NCI-H1105 (cell line): ENCODE measurements at regions not wholly inside any gene's neighbourhood (a gene's known extent, or its start where the extent isn't known, plus 50 kb on each side); places are given as distances from the start of the nearest gene placed in this dataset.
"Not testable (repeated sequence)": the region's sequence is repeated elsewhere in the genome, so short reads cannot be mapped to it uniquely, and the experiment has no call there.

Experiments used
- DNase-seq: peaks from one replicate; lab custom pipeline; 2025; lab: John Stamatoyannopoulos, UW

DNA sequence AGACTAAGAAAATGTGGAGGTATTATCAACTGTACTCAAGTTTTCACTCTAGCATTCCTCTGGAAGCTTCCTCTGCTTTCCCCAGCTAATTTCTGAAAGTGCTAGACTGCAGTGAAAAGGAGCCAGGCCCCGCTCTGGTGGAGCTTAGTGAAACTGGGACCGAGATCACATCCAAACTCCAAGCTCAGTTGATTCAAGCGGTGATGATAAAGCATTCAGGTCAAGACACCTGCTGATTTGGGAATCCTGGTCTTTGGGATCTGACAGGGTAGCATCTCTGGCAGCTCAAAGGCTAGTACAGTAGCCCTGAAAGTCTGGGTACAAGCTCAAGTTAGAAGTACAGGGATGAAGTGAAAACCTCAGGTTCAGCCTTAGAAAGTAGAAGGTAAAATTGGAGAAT is 120.2 kb upstream of the CRIM1 start:
- no peak for DNase-seq

DNA sequence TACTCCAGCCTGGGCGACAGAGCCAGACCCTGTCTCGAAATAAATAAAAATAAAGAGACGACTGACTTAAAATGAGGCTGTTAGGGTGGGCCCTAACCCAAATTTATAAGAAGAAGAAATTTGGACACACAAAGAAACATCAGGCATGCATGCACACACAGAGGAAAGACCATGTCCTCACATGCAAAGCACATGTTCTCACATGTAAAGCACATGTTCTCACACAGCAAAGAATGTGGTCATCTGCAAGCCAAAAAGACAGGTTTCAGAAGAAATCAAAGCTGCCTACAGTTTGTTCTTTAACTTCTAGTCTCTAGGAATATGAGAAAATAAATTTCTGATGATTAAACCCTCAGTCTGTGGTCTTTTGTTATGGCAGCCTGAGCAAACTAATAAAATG is 132.3 kb upstream of the CRIM1 start:
- no peak for DNase-seq

DNA sequence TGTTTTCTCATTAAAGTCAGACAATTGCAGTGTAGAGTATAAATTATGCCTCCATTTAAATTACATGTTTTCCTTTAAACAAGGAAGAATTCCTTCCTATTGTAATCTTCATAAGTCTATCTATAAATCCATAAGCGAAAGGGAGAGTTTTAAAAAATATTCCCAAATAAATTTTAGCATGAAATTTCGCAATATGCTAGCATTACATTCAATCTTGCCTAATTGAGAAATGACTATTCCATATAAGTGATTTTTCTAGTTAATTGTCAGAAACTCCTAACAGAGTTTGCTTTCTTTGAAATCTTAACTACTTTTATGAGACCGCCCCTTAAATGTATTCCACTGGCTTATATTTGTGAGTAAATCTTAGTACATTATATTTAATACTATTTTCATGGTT is 133.1 kb upstream of the CRIM1 start:
- DNase-seq: no peak

DNA sequence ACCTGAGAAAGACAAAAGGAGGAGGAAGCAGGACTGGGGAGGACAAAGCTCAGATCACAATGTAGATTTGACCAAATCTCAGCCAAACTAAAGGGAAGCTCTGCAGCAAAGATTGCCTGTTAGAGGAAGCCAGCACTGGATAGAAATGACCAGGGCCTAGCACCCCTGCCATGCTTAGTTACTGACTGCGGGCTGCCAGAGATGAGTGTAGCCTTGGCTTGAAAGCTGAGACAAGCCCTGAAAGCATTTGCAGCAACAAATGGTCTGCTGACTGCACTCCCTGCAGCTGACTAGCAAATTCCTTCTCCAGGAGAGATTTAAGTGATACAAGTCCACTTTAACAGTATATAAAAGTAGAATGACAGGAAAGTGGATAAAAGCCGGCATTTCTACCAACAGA is 140.9 kb upstream of the CRIM1 start:
- no peak for DNase-seq

DNA sequence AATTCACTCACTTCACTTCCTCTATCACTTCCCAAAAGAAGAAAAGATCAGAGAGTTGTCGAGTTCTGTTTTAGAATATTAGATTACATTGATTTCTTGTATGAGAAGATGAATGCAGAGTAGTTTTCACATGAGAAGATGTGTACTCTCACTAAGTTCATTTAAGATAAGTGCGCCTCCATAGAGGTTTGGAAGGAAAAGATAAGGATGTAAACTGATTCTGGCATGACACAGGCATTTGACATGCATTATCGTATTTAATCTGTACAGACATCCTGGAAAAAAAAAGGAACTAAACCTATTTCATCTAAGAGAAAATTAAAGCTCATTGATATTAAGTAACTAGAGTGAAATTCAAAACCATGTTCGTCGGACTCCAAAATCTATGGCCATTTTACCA is 152.2 kb upstream of the CRIM1 start:
- no peak for DNase-seq

DNA sequence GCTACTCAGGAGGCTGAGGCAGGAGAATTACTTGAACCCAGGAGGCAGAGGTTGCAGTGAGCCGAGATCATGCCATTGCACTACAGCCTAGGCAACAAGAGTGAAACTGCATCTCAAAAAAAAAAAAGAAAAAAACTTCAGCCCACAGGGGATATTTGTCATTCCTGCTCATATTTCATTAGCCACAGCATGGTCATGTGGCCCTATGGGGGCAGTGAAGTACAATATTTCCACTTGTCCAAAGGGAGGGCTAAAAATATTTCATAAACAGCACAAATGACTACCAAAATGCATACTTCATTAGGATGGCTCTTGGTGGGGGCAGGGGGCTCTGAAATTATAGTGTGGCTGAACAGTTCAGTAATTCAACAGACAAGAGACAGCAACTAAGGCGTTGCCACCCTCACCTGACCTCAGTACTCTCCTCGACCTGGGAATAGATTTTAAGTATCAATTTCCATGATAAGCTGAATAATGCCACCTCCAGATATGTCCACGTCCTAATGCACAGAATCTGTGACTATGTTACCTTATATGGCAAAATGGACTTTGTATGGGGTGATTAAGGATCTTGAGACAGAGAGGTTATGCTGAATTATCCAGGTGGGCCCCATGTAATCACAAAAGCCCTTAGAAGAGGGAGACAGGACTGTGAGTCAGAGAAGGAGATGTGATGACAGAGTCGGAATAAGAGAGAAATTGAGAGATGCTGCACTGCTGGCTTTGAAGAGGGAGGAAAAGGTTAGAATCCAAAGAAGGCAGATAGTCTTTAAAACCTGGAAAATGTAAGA is 158.2 kb upstream of the CRIM1 start:
- DNase-seq: no peak

DNA sequence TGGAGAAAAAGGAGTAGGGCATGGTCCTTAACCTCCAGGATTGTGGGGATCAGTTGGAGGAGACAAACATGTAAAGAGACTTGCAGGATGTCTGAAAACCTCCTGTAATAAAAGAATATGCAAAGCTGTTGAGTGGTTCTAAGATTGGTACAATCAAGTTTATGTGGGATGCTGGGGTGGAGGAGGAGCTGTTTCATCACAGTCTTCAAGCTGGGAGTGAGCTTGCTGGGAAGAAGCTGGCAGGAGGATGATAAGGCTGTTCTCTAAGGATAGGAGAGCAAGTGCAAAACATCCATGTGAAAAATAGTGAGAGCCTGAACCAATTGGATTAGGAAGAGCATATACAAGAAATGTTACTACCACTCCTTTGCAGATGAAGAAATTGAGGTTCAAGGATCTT is 161.9 kb upstream of the CRIM1 start:
- DNase-seq: no peak

DNA sequence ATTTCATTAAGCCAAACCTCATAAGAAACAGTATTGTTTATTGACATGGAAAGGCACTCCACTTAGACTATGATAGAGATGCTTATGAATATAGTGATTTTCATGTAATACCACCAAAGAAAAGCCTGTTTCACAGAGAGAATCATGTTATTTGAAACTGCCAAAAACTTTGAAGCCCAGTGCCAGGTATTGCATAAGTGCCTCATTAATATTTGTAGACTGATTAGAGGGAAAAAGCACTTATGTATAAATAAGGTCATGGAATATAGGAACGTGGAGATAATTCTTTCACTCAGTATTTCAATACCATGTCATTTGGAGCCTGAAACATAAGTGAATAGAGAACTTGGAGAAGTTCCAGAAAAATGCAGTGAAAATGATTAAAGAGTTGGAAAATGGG is 162.6 kb upstream of the CRIM1 start:
- DNase-seq: no peak

DNA sequence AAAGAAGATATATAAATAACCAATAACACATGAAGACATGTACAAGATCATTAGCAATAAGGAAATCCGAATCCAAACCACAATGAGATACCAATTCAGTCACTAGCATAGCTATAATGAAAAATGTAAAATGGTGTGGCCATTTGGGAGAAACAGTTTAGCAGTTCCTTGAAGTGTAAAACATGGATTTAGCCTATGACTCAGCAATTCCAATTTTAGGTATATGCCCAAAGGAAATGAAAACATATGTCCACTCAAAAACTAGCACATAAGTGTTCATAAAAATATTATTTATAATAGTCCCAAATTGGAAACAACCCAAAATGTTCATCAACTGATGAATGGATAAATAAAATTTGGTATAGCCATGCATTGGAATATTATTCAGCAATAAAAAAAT is 165.5 kb upstream of the CRIM1 start:
- no peak for DNase-seq

DNA sequence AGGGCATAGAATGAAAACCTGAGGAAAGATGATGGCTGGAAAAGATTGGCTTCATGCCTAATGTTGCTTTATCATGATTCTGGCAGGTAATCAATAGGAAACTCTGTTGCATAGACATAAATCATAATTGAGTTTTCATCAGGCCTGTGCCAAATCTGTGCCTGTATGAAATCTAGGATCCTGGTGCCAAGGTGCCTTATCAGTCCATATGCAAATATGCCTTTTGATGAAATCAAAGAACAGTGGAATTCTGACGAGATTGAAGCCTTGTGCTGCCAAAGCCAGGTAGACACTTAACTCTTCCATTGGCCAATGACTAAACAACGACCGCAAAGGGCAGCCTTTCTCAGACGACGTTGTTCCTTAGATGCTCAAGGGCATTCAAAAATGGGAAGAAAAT is 170.0 kb upstream of the CRIM1 start:
- no peak for DNase-seq

DNA sequence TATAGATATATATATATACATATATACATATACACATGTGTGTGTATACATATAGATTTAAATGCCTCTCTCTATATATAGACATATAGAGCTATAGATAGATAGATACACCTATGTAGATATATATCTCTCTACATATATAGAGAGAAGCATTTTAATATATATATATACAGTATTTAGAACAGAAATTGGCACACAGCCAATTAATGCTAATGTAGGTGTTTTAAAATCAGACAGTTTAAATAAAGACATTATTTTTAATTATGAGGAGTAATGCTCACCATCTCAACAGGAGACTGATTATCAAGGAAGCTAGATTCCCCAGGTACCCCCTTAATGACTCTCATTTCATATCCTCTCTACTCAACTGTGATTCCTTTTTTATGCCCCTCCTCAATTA is 170.7 kb upstream of the CRIM1 start:
- DNase-seq: no peak

DNA sequence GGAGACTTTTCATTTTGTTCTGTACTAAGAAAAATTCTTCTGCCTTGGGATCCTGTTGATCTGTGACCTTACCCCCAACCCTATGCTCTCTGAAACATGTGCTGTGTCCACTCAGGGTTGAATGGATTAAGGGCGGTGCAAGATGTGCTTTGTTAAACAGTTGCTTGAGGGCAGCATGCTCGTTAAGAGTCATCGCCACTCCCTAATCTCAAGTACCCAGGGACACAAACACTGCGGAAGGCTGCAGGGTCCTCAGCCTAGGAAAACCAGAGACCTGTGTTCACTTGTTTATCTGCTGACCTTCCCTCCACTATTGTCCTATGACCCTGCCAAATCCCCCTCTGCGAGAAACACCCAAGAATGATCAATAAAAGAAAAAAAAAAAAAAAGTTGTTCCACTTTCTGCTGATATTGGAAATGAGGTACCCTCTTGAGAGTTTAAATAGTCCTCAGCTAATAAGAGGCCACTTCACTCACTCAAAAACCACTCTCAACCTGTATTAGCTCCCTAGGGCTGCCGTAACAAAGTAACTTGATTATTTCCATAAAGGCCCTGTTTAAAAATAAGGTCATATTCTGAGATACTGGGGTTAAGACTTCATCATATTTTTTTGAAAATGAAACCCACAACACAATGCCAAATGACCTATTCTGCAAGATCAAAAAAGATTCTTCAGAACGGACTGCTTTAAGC is 174.6 kb upstream of the CRIM1 start:
- DNase-seq: not testable (repeated sequence)

DNA sequence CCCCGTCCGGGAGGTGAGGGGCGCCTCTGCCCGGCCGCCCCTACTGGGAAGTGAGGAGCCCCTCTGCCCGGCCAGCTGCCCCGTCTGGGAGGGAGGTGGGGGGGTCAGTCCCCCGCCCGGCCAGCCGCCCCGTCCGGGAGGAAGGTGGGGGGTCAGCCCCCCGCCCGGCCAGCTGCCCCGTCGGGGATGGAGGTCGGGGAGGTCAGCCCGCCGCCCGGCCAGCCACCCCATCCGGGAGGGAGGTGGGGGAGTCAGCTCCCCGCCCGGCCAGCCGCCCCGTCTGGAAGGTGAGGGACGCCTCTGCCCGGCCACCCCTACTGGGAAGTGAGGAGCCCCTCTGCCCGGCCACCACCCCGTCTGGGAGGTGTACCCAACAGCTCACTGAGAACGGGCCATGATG is 175.3 kb upstream of the CRIM1 start:
- DNase-seq: not testable (repeated sequence)

DNA sequence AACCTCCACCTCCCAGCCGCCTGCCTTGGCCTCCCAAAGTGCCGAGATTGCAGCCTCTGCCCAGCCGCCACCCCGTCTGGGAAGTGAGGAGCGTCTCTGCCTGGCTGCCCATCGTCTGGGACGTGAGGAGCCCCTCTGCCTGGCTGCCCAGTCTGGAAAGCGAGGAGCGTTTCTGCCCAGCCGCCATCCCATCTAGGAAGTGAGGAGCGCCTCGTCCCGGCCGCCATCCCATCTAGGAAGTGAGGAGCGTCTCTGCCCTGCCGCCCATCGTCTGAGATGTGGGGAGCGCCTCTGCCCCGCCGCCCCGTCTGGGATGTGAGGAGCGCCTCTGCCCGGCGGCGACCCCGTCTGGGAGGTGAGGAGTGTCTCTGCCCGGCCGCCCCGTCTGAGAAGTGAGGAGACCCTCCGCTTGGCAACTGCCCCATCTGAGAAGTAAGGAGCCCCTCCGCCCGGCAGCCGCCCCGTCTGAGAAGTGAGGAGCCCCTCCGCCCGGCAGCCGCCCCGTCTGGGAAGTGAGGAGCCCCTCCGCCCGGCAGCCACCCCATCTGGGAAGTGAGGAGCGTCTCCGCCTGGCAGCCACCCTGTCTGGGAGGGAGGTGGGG is 175.8 kb upstream of the CRIM1 start:
- DNase-seq: not testable (repeated sequence)

DNA sequence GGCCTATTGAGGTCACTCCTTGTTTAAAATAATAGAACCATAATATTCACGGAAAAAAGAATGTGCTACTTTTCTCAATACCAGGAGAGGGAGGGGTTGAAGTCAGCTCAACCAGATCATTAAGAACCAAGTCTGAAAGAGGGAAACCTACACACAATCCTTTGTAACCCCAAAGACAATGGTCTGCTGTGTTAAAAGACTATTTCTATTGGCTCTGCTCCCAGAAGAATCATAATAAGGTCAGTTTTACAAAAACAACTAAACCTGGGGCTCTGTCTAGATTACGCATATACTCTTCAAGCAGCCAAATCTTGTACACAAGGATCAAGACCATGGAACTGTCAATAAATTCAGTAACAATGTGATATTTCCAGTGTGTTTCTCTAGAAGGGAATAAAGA is 177.2 kb upstream of the CRIM1 start:
- no peak for DNase-seq

DNA sequence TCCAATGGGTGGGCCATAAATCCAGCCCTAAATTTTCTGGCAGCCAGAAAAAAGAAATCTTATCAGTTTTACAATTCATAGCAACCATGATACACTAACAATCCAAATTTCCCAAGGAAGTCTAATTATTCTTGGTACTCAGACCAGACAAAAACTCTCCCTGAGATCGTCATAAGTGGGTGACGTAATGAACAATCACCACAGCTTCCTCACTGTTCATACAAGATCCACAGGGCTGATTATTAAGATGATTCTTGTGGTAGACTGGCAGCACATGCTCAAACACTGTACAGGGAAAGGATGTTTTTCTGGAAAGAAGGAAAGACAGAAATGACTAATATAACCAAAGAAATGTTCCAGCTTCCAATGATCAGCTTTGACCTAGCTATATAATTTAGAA is 178.3 kb upstream of the CRIM1 start:
- no peak for DNase-seq

DNA sequence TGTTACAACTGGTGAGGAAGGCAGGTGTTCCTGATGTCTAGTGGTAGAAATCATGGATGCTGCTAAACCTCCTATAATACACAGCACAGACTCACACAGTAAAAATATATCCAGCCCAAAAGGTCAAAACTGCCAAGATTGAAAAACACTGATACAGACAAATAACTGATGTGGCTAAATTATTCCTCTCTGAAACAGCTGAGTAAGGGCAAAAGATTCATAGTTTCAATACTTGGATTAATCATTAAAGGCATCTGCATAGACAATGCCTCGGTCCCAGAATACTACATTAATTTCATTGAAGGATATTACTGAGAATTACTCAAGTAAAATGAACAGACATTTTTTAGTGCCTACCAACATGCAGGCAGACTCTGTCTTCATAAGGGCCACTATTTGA is 180.7 kb upstream of the CRIM1 start:
- no peak for DNase-seq

DNA sequence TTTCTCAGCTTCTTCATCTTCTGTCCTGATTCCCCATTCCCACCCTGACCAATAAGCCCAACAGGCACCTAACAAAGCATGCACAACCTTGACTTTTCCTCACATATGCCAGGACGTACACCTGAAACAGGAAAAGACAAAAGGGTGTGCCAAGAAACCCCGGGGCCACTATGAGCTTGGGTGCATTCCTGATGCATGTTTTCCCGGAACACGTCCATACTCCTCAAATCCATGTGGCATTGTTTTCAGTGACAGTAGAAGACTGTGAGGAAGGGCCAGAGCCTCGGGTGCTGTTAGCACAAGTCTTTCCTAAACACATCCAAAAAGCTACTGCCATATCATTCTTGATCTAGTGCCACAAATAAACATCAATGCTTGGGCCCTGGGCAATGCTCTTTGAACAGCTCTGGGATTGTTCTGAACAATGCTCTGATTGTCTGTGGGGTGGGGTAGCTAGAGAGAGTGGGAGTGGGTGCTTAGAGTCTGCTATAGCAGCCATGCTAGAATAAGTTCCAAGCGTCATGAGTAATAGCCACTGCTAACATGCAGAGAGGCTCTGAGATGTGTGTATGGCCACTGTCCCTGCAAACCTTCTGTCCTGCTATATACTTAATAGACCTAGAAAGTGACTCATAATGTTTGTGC is 181.7 kb upstream of the CRIM1 start:
- DNase-seq: no peak

DNA sequence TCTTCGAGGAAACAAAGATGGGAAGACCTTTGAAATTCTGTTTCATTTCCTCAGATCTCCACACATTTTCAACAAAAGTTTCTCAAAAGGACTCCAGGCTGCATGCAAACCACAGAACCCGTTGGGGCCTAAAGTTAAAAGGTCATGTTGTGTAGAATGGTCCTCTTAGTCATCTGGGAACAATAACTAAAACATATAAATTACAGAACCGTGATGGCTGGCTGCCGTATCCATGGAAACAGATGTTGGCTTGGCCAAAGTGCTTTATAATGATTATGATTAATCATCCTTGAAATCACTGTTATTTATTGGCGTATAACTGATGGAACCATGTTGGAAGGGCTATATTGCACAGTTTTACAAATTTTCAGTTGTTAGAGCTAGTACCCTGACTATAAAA is 182.8 kb upstream of the CRIM1 start:
- no peak for DNase-seq

DNA sequence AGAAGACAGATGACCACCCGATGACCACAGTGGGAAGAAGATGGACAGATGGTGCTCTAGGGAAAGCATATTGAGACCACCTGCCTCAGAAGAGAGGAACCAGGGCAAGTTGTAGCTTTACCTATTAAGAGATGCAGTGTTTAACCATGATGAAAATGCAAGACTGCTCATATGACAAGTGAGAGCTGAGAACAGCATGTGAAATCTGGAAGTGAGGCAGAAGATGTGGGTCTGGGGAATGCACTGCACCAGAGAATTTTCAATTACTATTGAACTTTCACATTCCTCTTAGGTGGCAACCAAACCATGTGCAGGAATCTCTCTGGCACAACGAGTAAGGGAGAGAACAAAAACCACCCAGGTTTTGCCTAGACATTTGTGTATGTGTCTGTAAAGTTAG is 184.8 kb upstream of the CRIM1 start:
- no peak for DNase-seq

DNA sequence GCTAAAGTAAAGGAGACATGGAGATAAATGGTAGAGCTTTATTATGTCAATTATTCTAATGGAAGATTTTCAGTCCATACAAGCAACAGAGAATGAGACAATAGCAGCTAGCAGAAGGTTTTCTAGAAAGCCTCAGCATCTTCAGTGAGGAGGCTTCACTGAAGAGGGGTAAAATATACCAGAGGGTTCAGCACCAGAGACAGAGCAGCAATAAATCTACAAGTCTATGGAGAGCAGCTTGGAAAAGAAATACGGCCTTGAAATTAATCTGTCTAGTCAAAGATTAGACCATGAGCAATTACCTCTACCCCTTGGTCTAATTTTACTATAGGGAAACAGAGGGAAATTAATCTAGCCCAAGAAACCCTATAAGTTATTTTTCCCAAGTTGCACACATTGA is 185.7 kb upstream of the CRIM1 start:
- DNase-seq: no peak

DNA sequence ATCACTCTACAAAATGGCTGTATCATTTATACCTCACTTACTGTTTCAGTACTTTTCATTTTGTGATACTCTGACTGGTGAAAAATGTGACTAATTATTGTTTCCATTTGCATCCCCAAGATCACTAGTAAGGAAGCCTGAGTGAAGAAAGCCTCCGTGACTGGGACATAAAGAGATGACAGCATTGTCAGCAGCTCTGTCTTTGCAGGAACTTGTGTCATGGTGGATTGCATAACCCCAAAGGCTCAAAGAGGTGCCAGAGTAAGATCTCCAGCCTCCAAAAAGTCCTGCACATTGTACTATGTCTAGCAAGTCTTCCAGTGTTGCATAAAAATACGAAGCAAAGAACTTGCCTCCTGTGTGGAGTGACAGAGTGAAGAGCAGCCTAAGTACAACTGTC is 187.5 kb upstream of the CRIM1 start:
- no peak for DNase-seq

DNA sequence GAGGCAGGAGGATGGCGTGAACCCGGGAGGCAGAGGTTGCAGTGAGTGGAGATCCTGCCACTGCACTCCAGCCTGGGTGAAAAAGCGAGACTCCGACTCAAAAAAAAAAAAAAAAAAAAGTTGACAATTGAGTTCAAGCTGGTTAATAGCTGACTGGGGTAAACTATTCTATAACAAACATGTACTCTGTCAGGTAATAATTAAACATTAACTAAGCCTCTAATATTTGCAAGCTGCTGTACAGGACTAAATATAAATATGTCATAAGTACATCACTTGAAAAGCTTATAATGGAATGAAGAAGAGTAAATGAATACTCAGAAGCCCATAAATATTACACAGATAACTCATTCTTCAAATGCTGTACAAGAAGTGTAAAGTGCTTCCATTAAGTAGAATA is 190.4 kb upstream of the CRIM1 start:
- DNase-seq: no peak
